ENCODE measurements at regions not wholly inside any gene's neighbourhood (a gene's known extent, or its start where the extent isn't known, plus 50 kb on each side); places are given as distances from the start of the nearest gene placed in this dataset.

DNA sequence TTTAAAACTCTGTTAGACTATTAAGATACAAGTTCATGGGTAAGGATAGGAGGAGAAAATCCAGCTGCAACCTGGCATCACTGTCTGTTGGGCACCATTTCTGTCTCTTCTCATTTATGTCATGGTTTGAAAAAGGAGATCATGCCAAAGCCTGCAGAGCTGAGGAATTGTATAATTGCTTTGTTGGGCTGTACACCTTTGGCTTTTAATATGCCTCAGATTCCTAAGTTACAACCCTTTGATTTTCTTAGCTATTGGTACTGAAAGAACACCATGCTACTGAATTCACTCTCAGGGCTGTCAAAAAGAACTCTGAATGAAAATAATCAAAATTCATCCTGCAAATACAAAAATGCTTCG is 174.3 kb downstream of the ACKR3 start:
- Histone ChIP-seq H3K9me3 (no peaks in the 10 kb centered on the region), H2AFZ (ENCODE audit: low read depth) (no peak overlapping the region), H4K20me1 (ENCODE audit: insufficient read depth) (peaks cover 4% of the 10 kb centered on the region; the same call in 1 of the 2 replicates), H3K27me3 (ENCODE audit: insufficient read depth) (no peaks in the 10 kb centered on the region; the same call in 1 of the 2 replicates), H3K27ac (ENCODE audit: low read depth in 2 of 2, low read length in 1 of 2) (peak overlapping the region in 1 of 2 experiments; percentile 76; a peak in 2 of 4 replicates), H3K4me1 (ENCODE audit: control insufficient read depth in 1 of 2, insufficient read depth in 2 of 2, low read depth in 1 of 2, low read length in 1 of 2) (peaks cover 0 to 6% of the 10 kb centered on the region in 2 experiments; a peak in 1 of 4 replicates), H3K79me2 (ENCODE audit: insufficient read depth) (no peaks in the 10 kb centered on the region), H3K9me2 (no peaks in the 10 kb centered on the region), H3K9ac (peak overlapping the region; percentile 26; the same call in 1 of the 2 replicates), H3K4me3 (ENCODE audit: low read depth in 2 of 2, low read length in 1 of 2) (no peak overlapping the region), H3K36me3 (replicated peaks in 1 of 2; ENCODE audit: control insufficient read depth in 1 of 2, insufficient read depth in 2 of 2, low read length in 1 of 2) (no peaks in the 10 kb centered on the region), H3F3A (replicated peaks; ENCODE audit: insufficient read depth) (peaks cover 8% of the 10 kb centered on the region), H3K4me2 (peak overlapping the region; percentile 57; the same call in 1 of the 2 replicates)
- ChIA-PET POLR2A (no interaction called here), CTCF (no interaction called here)
- TF ChIP-seq ELF1 (IDR thresholded peaks at IDR 0.05) (no peak), GATA2 (CRISPR knock-in tag; IDR thresholded peaks at IDR 0.05) (no peak), NFIC (IDR thresholded peaks at IDR 0.05; ENCODE audit: borderline replicate concordance) (no peak), RAD21 (IDR thresholded peaks at IDR 0.05; ENCODE audit: low read length) (no peak), POLR2AphosphoS5 (IDR thresholded peaks at IDR 0.05; ENCODE audit: low read depth, low read length) (no peak), FOXM1 (IDR thresholded peaks at IDR 0.05; ENCODE audit: low read depth) (no peak), EP300 (IDR thresholded peaks at IDR 0.05; ENCODE audit: borderline replicate concordance in 1 of 2, low read depth in 1 of 2, low read length in 1 of 2) (no peak), FOXJ3 (CRISPR knock-in tag; IDR thresholded peaks at IDR 0.05) (no peak), SIN3A (IDR thresholded peaks at IDR 0.05; ENCODE audit: borderline replicate concordance, low read depth, low read length) (no peak), TAF1 (IDR thresholded peaks at IDR 0.05; ENCODE audit: borderline replicate concordance, low read depth, low read length) (no peak), RFX5 (IDR thresholded peaks at IDR 0.05; ENCODE audit: low read length) (no peak)
- TF ChIP-seq, protein P1, sequence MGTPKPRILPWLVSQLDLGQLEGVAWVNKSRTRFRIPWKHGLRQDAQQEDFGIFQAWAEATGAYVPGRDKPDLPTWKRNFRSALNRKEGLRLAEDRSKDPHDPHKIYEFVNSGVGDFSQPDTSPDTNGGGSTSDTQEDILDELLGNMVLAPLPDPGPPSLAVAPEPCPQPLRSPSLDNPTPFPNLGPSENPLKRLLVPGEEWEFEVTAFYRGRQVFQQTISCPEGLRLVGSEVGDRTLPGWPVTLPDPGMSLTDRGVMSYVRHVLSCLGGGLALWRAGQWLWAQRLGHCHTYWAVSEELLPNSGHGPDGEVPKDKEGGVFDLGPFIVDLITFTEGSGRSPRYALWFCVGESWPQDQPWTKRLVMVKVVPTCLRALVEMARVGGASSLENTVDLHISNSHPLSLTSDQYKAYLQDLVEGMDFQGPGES (IDR thresholded peaks at IDR 0.05; ENCODE audit: low read depth, low read length): no peak
- TF ChIP-seq, protein P2, sequence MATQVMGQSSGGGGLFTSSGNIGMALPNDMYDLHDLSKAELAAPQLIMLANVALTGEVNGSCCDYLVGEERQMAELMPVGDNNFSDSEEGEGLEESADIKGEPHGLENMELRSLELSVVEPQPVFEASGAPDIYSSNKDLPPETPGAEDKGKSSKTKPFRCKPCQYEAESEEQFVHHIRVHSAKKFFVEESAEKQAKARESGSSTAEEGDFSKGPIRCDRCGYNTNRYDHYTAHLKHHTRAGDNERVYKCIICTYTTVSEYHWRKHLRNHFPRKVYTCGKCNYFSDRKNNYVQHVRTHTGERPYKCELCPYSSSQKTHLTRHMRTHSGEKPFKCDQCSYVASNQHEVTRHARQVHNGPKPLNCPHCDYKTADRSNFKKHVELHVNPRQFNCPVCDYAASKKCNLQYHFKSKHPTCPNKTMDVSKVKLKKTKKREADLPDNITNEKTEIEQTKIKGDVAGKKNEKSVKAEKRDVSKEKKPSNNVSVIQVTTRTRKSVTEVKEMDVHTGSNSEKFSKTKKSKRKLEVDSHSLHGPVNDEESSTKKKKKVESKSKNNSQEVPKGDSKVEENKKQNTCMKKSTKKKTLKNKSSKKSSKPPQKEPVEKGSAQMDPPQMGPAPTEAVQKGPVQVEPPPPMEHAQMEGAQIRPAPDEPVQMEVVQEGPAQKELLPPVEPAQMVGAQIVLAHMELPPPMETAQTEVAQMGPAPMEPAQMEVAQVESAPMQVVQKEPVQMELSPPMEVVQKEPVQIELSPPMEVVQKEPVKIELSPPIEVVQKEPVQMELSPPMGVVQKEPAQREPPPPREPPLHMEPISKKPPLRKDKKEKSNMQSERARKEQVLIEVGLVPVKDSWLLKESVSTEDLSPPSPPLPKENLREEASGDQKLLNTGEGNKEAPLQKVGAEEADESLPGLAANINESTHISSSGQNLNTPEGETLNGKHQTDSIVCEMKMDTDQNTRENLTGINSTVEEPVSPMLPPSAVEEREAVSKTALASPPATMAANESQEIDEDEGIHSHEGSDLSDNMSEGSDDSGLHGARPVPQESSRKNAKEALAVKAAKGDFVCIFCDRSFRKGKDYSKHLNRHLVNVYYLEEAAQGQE (IDR thresholded peaks at IDR 0.05; ENCODE audit: low read depth, low read length): no peak
- TF ChIP-seq, protein P3, sequence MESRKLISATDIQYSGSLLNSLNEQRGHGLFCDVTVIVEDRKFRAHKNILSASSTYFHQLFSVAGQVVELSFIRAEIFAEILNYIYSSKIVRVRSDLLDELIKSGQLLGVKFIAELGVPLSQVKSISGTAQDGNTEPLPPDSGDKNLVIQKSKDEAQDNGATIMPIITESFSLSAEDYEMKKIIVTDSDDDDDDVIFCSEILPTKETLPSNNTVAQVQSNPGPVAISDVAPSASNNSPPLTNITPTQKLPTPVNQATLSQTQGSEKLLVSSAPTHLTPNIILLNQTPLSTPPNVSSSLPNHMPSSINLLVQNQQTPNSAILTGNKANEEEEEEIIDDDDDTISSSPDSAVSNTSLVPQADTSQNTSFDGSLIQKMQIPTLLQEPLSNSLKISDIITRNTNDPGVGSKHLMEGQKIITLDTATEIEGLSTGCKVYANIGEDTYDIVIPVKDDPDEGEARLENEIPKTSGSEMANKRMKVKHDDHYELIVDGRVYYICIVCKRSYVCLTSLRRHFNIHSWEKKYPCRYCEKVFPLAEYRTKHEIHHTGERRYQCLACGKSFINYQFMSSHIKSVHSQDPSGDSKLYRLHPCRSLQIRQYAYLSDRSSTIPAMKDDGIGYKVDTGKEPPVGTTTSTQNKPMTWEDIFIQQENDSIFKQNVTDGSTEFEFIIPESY (IDR thresholded peaks at IDR 0.05; ENCODE audit: borderline replicate concordance, low read depth): no peak
- TF ChIP-seq, protein P4, sequence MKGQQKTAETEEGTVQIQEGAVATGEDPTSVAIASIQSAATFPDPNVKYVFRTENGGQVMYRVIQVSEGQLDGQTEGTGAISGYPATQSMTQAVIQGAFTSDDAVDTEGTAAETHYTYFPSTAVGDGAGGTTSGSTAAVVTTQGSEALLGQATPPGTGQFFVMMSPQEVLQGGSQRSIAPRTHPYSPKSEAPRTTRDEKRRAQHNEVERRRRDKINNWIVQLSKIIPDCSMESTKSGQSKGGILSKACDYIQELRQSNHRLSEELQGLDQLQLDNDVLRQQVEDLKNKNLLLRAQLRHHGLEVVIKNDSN (IDR thresholded peaks at IDR 0.05; ENCODE audit: borderline replicate concordance, low read depth): no peak
- TF ChIP-seq, protein P5, sequence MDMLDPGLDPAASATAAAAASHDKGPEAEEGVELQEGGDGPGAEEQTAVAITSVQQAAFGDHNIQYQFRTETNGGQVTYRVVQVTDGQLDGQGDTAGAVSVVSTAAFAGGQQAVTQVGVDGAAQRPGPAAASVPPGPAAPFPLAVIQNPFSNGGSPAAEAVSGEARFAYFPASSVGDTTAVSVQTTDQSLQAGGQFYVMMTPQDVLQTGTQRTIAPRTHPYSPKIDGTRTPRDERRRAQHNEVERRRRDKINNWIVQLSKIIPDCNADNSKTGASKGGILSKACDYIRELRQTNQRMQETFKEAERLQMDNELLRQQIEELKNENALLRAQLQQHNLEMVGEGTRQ (IDR thresholded peaks at IDR 0.05; ENCODE audit: borderline replicate concordance, low read depth, low read length): no peak
- TF ChIP-seq, protein P6, sequence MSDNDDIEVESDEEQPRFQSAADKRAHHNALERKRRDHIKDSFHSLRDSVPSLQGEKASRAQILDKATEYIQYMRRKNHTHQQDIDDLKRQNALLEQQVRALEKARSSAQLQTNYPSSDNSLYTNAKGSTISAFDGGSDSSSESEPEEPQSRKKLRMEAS (IDR thresholded peaks at IDR 0.05; ENCODE audit: low read depth): no peak
- TF ChIP-seq, protein P7, sequence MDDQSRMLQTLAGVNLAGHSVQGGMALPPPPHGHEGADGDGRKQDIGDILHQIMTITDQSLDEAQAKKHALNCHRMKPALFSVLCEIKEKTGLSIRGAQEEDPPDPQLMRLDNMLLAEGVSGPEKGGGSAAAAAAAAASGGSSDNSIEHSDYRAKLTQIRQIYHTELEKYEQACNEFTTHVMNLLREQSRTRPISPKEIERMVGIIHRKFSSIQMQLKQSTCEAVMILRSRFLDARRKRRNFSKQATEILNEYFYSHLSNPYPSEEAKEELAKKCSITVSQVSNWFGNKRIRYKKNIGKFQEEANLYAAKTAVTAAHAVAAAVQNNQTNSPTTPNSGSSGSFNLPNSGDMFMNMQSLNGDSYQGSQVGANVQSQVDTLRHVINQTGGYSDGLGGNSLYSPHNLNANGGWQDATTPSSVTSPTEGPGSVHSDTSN (IDR thresholded peaks at IDR 0.05): no peak
- DNase-seq: no peak
- 10% methylated on average over 1 of the region's 1 CpG for WGBS (ENCODE audit: low lambda C conversion rate)
